ENCODE measurements at regions not wholly inside any gene's neighbourhood (a gene's known extent, or its start where the extent isn't known, plus 50 kb on each side); places are given as distances from the start of the nearest gene placed in this dataset.

- Histone ChIP-seq H3K9me2 (replicated peaks; ENCODE audit: insufficient read depth, low read length) (no peaks in the 10 kb centered on the region), H3K79me2 (ENCODE audit: low read length) (no peaks in the 10 kb centered on the region), H3K27ac (ENCODE audit: low read length) (no peak overlapping the region), H3K4me1 (ENCODE audit: low read length) (no peaks in the 10 kb centered on the region), H3K9ac (ENCODE audit: low read length) (no peak overlapping the region), H3K36me3 (replicated peaks; ENCODE audit: insufficient read depth, low read length) (no peaks in the 10 kb centered on the region), H3K27me3 (replicated peaks; ENCODE audit: insufficient read depth, low read length) (no peaks in the 10 kb centered on the region), H3K4me3 (ENCODE audit: low read length) (no peak overlapping the region), H4K20me1 (ENCODE audit: insufficient read depth, low read length) (no peaks in the 10 kb centered on the region), H2AFZ (ENCODE audit: low read length) (no peak overlapping the region), H3K9me3 (replicated peaks; ENCODE audit: insufficient read depth, low read length) (no peaks in the 10 kb centered on the region), H3K4me2 (ENCODE audit: low read depth, low read length) (no peak overlapping the region), H3F3A (ENCODE audit: insufficient read depth, low read length) (no peaks in the 10 kb centered on the region)
- DNase-seq = no peak
- TF ChIP-seq EZH2phosphoT487 (IDR thresholded peaks at IDR 0.05; ENCODE audit: low read length) (no peak), EZH2 (optimal IDR thresholded peaks at IDR 0.05; ENCODE audit: low read depth, low read length) (no peak)
- TF ChIP-seq, protein P1, sequence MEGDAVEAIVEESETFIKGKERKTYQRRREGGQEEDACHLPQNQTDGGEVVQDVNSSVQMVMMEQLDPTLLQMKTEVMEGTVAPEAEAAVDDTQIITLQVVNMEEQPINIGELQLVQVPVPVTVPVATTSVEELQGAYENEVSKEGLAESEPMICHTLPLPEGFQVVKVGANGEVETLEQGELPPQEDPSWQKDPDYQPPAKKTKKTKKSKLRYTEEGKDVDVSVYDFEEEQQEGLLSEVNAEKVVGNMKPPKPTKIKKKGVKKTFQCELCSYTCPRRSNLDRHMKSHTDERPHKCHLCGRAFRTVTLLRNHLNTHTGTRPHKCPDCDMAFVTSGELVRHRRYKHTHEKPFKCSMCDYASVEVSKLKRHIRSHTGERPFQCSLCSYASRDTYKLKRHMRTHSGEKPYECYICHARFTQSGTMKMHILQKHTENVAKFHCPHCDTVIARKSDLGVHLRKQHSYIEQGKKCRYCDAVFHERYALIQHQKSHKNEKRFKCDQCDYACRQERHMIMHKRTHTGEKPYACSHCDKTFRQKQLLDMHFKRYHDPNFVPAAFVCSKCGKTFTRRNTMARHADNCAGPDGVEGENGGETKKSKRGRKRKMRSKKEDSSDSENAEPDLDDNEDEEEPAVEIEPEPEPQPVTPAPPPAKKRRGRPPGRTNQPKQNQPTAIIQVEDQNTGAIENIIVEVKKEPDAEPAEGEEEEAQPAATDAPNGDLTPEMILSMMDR (IDR thresholded peaks at IDR 0.05; ENCODE audit: low read length) = no peak
These were observed 528.9 kb downstream of the HTR7 start for GRCh38 chr10:90328896-90329295.

DNA sequence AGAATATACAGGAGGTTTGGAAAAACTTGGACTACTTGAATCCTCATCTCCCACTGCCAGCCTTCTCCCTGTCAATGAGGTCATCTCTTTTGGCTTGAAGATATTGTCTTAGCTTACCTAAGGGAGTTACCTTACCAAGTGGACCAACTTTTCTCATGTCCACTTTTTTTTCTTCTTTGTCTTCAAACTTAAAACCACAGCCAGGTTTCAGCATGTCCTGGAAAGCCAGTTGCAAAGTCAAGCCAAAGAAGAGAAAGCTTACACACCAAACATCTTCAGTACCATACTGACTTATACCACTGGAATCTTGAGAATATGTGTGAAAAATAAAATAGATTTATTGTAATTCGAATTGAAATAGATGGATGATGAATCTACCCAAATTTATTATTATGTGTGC is 520.5 kb downstream of the HTR7 start:
- Histone ChIP-seq H3K36me3 (replicated peaks; ENCODE audit: insufficient read depth, low read length) (no peaks in the 10 kb centered on the region), H3K79me2 (ENCODE audit: low read length) (no peaks in the 10 kb centered on the region), H3K4me3 (ENCODE audit: low read length) (no peak overlapping the region), H3K9me2 (replicated peaks; ENCODE audit: insufficient read depth, low read length) (no peaks in the 10 kb centered on the region), H3K9ac (ENCODE audit: low read length) (no peak overlapping the region), H3K4me1 (ENCODE audit: low read length) (no peaks in the 10 kb centered on the region), H3K4me2 (ENCODE audit: low read depth, low read length) (no peak overlapping the region), H3F3A (ENCODE audit: insufficient read depth, low read length) (no peaks in the 10 kb centered on the region), H4K20me1 (ENCODE audit: insufficient read depth, low read length) (no peaks in the 10 kb centered on the region), H3K27me3 (replicated peaks; ENCODE audit: insufficient read depth, low read length) (no peaks in the 10 kb centered on the region), H3K9me3 (replicated peaks; ENCODE audit: insufficient read depth, low read length) (no peaks in the 10 kb centered on the region), H2AFZ (ENCODE audit: low read length) (no peak overlapping the region), H3K27ac (ENCODE audit: low read length) (no peak overlapping the region)
- TF ChIP-seq, protein P1 (IDR thresholded peaks at IDR 0.05; ENCODE audit: low read length) = no peak
- no peak for TF ChIP-seq EZH2 (optimal IDR thresholded peaks at IDR 0.05; ENCODE audit: low read depth, low read length)
- no peak for TF ChIP-seq EZH2phosphoT487 (IDR thresholded peaks at IDR 0.05; ENCODE audit: low read length)
- DNase-seq = no peak

DNA sequence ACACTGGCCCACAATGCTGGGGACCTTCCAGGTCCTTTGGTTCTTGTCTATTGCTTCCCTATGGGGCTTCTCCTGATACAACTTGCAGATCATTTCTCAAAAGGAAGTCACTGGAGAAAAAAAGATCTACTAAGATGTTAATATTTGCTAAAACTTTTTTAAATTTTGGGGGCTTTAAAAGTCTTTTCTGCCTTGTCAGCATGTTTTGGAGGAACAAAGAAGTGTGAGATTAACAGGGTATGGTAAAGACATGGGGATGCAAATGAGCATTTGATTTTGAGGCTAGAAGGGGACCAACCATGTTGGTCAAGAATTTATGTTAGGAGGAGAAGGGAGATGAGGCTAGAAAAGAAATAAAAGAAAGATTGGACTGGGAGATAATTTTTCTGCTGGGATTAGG is 515.4 kb downstream of the HTR7 start:
- Histone ChIP-seq H3K9me2 (replicated peaks; ENCODE audit: insufficient read depth, low read length) (no peaks in the 10 kb centered on the region), H3K9me3 (replicated peaks; ENCODE audit: insufficient read depth, low read length) (no peaks in the 10 kb centered on the region), H3K27ac (ENCODE audit: low read length) (no peak overlapping the region), H4K20me1 (ENCODE audit: insufficient read depth, low read length) (no peaks in the 10 kb centered on the region), H3K79me2 (ENCODE audit: low read length) (no peaks in the 10 kb centered on the region), H3F3A (ENCODE audit: insufficient read depth, low read length) (no peaks in the 10 kb centered on the region), H3K9ac (ENCODE audit: low read length) (no peak overlapping the region), H3K4me3 (ENCODE audit: low read length) (no peak overlapping the region), H2AFZ (ENCODE audit: low read length) (no peak overlapping the region), H3K4me2 (ENCODE audit: low read depth, low read length) (no peak overlapping the region), H3K4me1 (ENCODE audit: low read length) (no peaks in the 10 kb centered on the region), H3K27me3 (replicated peaks; ENCODE audit: insufficient read depth, low read length) (no peaks in the 10 kb centered on the region), H3K36me3 (replicated peaks; ENCODE audit: insufficient read depth, low read length) (no peaks in the 10 kb centered on the region)
- DNase-seq = no peak
- TF ChIP-seq EZH2 (optimal IDR thresholded peaks at IDR 0.05; ENCODE audit: low read depth, low read length) (no peak), EZH2phosphoT487 (IDR thresholded peaks at IDR 0.05; ENCODE audit: low read length) (no peak)

DNA sequence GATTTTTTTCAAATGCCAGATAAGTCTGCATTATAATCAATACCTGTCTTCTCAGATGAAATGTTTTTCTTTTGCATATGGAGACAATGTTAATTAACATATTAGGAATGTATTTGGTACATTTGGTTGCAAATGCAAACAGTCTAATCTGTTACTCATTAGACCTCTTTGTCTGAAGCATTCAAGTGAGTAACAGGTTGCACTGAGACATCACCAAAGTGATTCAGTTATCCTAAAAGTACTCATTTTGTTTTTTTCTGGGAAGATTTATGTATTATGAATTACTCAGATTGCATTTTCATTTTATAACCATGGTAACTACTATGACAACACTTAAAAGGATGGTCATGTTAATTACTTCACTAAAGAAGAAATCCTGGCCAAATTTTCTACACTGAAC is 513.6 kb downstream of the HTR7 start:
- Histone ChIP-seq H3K27ac (ENCODE audit: low read length) (no peak overlapping the region), H2AFZ (ENCODE audit: low read length) (no peak overlapping the region), H3K4me2 (ENCODE audit: low read depth, low read length) (no peak overlapping the region), H3K36me3 (replicated peaks; ENCODE audit: insufficient read depth, low read length) (no peaks in the 10 kb centered on the region), H3K9me2 (replicated peaks; ENCODE audit: insufficient read depth, low read length) (no peaks in the 10 kb centered on the region), H3K4me1 (ENCODE audit: low read length) (no peaks in the 10 kb centered on the region), H3K27me3 (replicated peaks; ENCODE audit: insufficient read depth, low read length) (no peaks in the 10 kb centered on the region), H3K9me3 (replicated peaks; ENCODE audit: insufficient read depth, low read length) (no peaks in the 10 kb centered on the region), H3K79me2 (ENCODE audit: low read length) (no peaks in the 10 kb centered on the region), H3K4me3 (ENCODE audit: low read length) (no peak overlapping the region), H3K9ac (ENCODE audit: low read length) (no peak overlapping the region), H4K20me1 (ENCODE audit: insufficient read depth, low read length) (no peaks in the 10 kb centered on the region), H3F3A (ENCODE audit: insufficient read depth, low read length) (no peaks in the 10 kb centered on the region)
- TF ChIP-seq, protein P1 (IDR thresholded peaks at IDR 0.05; ENCODE audit: low read length) = no peak
- TF ChIP-seq EZH2 (optimal IDR thresholded peaks at IDR 0.05; ENCODE audit: low read depth, low read length) (no peak), EZH2phosphoT487 (IDR thresholded peaks at IDR 0.05; ENCODE audit: low read length) (no peak)
- no peak for DNase-seq

All from MM.1S (cell line).